ENCODE measurements at regions not wholly inside any gene's neighbourhood (a gene's known extent, or its start where the extent isn't known, plus 50 kb on each side); places are given as distances from the start of the nearest gene placed in this dataset.

- peak; percentile 51 for DNase-seq
Measured at GRCh38 chr6:227074-227782, 65.1 kb upstream of the DUSP22 start.

GRCh38 chr6:227812-228338, 64.4 kb upstream of the DUSP22 start:
- no peak for DNase-seq

- no peak for DNase-seq
Measured at GRCh38 chr6:228881-229651, 63.2 kb upstream of the DUSP22 start.

GRCh38 chr6:231779-232178, 60.5 kb upstream of the DUSP22 start:
- DNase-seq: no peak

GRCh38 chr6:232982-233640, 59.2 kb upstream of the DUSP22 start:
- DNase-seq: no peak

- DNase-seq: no peak
Measured at GRCh38 chr6:234706-235372, 57.4 kb upstream of the DUSP22 start.

- peak; percentile 81 for DNase-seq
Measured at GRCh38 chr6:235763-236360, 56.4 kb upstream of the DUSP22 start.

GRCh38 chr6:236519-236918, 55.8 kb upstream of the DUSP22 start:
- no peak for DNase-seq

GRCh38 chr6:240151-240550, 52.1 kb upstream of the DUSP22 start:
- DNase-seq: no peak

- no peak for DNase-seq
Measured at GRCh38 chr6:241336-241865, 50.9 kb upstream of the DUSP22 start.

Measured in activated CD4-positive, alpha-beta T cell treated with anti-CD3 and anti-CD28 coated beads for 48 hours (primary cell).